Lower leg skin (tissue), 3 donors: ENCODE measurements at regions not wholly inside any gene's neighbourhood (a gene's known extent, or its start where the extent isn't known, plus 50 kb on each side); places are given as distances from the start of the nearest gene placed in this dataset.

Source experiments
- POLR2A ChIP-seq, 2 donors: fragments of 450-650 bp; IDR thresholded peaks; one replicate each; pipeline ENCODE4 v1.6.1; 2016 to 2017; ENCODE audit warnings: antibody characterized with exemption in 2 of 2, mild to moderate bottlenecking in 1 of 2, moderate library complexity in 1 of 2
- TF ChIP-seq, protein P1 (sequence below), 3 donors: fragments of 450-650 bp; IDR thresholded peaks; one replicate each; pipeline ENCODE4 v1.5.1; 2016; ENCODE audit warnings: antibody characterized with exemption in 3 of 3, mild to moderate bottlenecking in 3 of 3, moderate library complexity in 2 of 3

DNA sequence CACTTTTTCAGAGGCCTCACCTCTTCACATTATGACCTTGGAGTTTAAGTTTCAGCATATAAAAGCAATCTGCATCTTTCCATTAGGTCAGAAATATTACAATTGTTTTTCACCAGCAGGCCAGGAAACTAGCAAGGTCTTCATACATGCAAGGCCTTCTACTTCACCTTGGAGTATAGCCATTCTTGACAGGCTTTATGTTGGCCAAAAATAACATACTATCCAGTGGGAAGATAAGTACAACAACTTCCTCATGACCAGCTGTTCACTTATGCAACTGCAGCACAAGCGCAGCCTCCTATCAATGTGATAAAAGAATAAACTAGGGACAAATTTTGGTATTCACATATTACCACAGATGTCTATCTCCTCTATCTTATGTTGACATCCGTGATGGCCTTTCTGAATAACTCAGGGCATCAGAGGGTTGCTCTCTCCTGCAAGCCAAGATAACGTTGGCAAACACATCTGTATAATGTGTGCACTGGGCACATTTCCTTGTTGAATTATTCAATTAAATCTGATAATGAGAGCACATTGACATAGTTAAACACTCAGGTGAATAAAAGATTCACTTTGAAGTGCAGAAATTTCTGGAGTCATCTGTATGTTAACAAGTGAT is 239.8 kb downstream of the FZD1 start:
- TF ChIP-seq, protein P1, sequence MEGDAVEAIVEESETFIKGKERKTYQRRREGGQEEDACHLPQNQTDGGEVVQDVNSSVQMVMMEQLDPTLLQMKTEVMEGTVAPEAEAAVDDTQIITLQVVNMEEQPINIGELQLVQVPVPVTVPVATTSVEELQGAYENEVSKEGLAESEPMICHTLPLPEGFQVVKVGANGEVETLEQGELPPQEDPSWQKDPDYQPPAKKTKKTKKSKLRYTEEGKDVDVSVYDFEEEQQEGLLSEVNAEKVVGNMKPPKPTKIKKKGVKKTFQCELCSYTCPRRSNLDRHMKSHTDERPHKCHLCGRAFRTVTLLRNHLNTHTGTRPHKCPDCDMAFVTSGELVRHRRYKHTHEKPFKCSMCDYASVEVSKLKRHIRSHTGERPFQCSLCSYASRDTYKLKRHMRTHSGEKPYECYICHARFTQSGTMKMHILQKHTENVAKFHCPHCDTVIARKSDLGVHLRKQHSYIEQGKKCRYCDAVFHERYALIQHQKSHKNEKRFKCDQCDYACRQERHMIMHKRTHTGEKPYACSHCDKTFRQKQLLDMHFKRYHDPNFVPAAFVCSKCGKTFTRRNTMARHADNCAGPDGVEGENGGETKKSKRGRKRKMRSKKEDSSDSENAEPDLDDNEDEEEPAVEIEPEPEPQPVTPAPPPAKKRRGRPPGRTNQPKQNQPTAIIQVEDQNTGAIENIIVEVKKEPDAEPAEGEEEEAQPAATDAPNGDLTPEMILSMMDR (IDR thresholded peaks at IDR 0.05) = no peak
- no peak for TF ChIP-seq POLR2A (IDR thresholded peaks at IDR 0.05)
